Osteoblast (primary cell): ENCODE measurements at regions not wholly inside any gene's neighbourhood (a gene's known extent, or its start where the extent isn't known, plus 50 kb on each side); places are given as distances from the start of the nearest gene placed in this dataset.

Experiments used
- DNase-seq: peaks from one replicate; pipeline ENCODE4 v3.0.0; 2011; ENCODE audit warnings: low spot score, mixed read lengths; ENCODE audit not compliant: insufficient read length; ENCODE audit errors: missing footprints
- H2AFZ ChIP-seq: 2 replicates; pipeline ENCODE4 v1.6.0; 2011; ENCODE audit warnings: mild to moderate bottlenecking, low read length
- H3K27ac ChIP-seq: 2 replicates; pipeline ENCODE4 v1.5.1; 2011; ENCODE audit warnings: mild to moderate bottlenecking, low read depth, low read length, moderate library complexity
- H3K27me3 ChIP-seq: 2 replicates; pipeline ENCODE4 v1.6.0; 2012; ENCODE audit warnings: mild to moderate bottlenecking, control low read depth, inconsistent platforms, low read length, moderate library complexity; ENCODE audit not compliant: insufficient read depth
- H3K36me3 ChIP-seq: 2 replicates; pipeline ENCODE4 v1.5.1; 2011; ENCODE audit warnings: mild to moderate bottlenecking, low read length, control low read depth, moderate library complexity; ENCODE audit not compliant: insufficient read depth
- H3K4me1 ChIP-seq: 2 replicates; pipeline ENCODE4 v1.5.1; 2011; ENCODE audit warnings: mild to moderate bottlenecking, low read length, control low read depth, moderate library complexity; ENCODE audit not compliant: insufficient read depth
- H3K4me2 ChIP-seq: 2 replicates; pipeline ENCODE4 v1.6.0; 2011; ENCODE audit warnings: mild to moderate bottlenecking, low read length; ENCODE audit not compliant: insufficient read depth
- H3K4me3 ChIP-seq: fragments of 200-600 bp; sonication (generic); 3 replicates; pipeline ENCODE4 v1.5.1; 2012; ENCODE audit warnings: mild to moderate bottlenecking, low read length, inconsistent platforms; ENCODE audit not compliant: insufficient read depth
- H3K79me2 ChIP-seq: 2 replicates; pipeline ENCODE4 v1.6.0; 2012; ENCODE audit warnings: mild to moderate bottlenecking, low read length, control low read depth, inconsistent platforms; ENCODE audit not compliant: insufficient read depth
- H3K9me3 ChIP-seq: 2 replicates; pipeline ENCODE4 v1.5.1; 2011; ENCODE audit warnings: low read depth, low read length, control low read depth
- H4K20me1 ChIP-seq: 2 replicates; pipeline ENCODE4 v1.6.0; 2012; ENCODE audit warnings: mild to moderate bottlenecking, low read length, control low read depth; ENCODE audit not compliant: insufficient read depth
- TF ChIP-seq, protein P1 (sequence below): IDR thresholded peaks from 2 replicates; pipeline ENCODE4 v1.5.1; 2011; ENCODE audit warnings: mild to moderate bottlenecking, low read depth, low read length, moderate library complexity; ENCODE audit errors: extremely low read depth

DNA sequence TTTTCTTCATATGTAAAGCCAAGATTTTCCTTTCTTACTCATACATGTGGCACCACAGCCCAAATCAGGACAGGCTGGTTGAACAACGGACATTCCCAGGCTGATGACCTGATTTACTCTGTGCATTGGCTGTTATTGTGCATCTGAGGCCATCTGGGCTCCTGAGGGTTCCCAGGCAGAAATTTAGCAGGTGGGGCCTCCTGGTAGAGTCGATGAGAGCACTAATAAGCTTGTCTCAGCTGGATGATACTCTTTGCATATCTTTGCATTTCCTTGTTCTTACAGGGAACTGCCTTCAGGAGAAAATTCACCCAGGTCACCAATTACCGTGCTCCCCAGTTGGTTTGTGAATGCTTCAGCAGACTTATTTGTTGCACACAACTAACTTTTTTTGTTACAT, 605.1 kb downstream of the ELAVL2 start:
- no peaks in the 10 kb centered on the region for H3K27me3 ChIP-seq
- H3K4me1 ChIP-seq: no peaks in the 10 kb centered on the region
- no peaks in the 10 kb centered on the region for H3K79me2 ChIP-seq
- no peaks in the 10 kb centered on the region for H3K9me3 ChIP-seq
- no peaks in the 10 kb centered on the region for H4K20me1 ChIP-seq
- no peak overlapping the region for H3K27ac ChIP-seq
- no peaks in the 10 kb centered on the region for H3K36me3 ChIP-seq
- H3K4me2 ChIP-seq: no peak overlapping the region
- H2AFZ ChIP-seq: no peak overlapping the region
- TF ChIP-seq, protein P1, sequence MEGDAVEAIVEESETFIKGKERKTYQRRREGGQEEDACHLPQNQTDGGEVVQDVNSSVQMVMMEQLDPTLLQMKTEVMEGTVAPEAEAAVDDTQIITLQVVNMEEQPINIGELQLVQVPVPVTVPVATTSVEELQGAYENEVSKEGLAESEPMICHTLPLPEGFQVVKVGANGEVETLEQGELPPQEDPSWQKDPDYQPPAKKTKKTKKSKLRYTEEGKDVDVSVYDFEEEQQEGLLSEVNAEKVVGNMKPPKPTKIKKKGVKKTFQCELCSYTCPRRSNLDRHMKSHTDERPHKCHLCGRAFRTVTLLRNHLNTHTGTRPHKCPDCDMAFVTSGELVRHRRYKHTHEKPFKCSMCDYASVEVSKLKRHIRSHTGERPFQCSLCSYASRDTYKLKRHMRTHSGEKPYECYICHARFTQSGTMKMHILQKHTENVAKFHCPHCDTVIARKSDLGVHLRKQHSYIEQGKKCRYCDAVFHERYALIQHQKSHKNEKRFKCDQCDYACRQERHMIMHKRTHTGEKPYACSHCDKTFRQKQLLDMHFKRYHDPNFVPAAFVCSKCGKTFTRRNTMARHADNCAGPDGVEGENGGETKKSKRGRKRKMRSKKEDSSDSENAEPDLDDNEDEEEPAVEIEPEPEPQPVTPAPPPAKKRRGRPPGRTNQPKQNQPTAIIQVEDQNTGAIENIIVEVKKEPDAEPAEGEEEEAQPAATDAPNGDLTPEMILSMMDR: no peak
- no peak for DNase-seq
- no peak overlapping the region for H3K4me3 ChIP-seq

DNA sequence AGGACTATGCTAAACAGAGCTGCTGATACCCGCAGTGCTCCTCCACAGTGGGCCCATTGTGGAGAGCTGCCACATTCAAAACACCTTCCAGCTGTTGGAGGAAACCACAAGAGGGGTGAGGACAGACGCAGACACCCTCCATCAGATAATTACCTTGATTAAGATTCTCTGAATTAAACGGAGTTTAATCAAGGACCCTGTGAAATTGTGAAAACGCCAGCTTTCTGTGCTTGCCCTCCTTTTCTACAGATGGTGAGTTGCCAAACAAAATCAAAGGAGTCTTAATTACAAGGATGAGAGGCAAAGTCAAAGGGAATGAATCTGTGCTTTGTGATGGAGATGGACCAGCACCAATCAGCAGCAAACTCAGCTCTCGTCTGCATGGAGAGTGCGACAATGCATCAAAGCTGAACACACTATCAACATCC, 596.1 kb downstream of the ELAVL2 start:
- Histone ChIP-seq H3K4me1 (no peaks in the 10 kb centered on the region), H3K79me2 (no peaks in the 10 kb centered on the region), H2AFZ (no peak overlapping the region), H3K9me3 (no peaks in the 10 kb centered on the region), H3K27ac (no peak overlapping the region), H3K4me2 (no peak overlapping the region), H4K20me1 (no peaks in the 10 kb centered on the region), H3K27me3 (no peaks in the 10 kb centered on the region), H3K4me3 (no peak overlapping the region), H3K36me3 (no peaks in the 10 kb centered on the region)
- TF ChIP-seq, protein P1: no peak
- DNase-seq: no peak

DNA sequence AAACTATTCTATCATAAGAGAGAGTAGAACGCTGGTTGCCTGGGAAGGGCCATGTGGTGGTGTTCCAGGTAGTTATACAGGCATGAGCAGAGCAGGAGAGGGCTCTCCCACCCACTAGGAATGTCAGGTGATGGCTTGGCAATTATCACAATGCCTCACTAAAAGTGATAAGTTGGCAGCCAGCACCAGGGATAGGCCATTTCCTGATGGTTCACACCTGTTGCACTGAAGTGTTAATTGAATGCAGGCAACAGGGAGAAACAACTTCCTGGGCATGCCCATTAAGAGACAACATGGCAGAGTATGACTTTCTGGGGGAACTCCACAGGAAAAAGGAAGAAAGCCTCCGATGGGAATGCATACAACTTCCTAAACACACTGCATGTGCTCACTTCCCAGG, 593.2 kb downstream of the ELAVL2 start:
- TF ChIP-seq, protein P1: no peak
- no peak overlapping the region for H3K4me3 ChIP-seq
- H3K4me1 ChIP-seq: no peaks in the 10 kb centered on the region
- H3K27ac ChIP-seq: no peak overlapping the region
- H3K79me2 ChIP-seq: no peaks in the 10 kb centered on the region
- no peak overlapping the region for H2AFZ ChIP-seq
- no peaks in the 10 kb centered on the region for H3K9me3 ChIP-seq
- no peaks in the 10 kb centered on the region for H4K20me1 ChIP-seq
- no peak overlapping the region for H3K4me2 ChIP-seq
- no peak for DNase-seq
- no peaks in the 10 kb centered on the region for H3K27me3 ChIP-seq
- no peaks in the 10 kb centered on the region for H3K36me3 ChIP-seq

DNA sequence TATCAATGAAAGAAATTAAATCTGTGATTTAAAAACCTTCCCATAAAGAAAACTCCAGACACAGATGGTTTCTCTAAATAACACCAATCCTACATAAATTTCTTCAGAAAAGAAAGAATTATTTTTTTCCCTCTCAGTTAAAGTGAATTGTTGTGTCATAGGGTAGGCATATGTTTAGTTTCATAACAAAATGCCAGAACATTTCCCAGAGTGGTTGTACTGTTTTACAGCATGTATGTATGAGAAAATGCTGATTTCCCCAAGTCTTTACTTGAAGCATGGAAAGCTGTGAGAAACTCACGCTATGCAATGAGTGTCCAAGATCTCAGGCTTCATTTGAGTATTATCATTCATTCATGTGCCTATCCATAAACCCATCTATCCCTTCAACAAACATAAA, 582.5 kb downstream of the ELAVL2 start:
- H3K79me2 ChIP-seq: no peaks in the 10 kb centered on the region
- H4K20me1 ChIP-seq: no peaks in the 10 kb centered on the region
- H3K27me3 ChIP-seq: no peaks in the 10 kb centered on the region
- H3K36me3 ChIP-seq: no peaks in the 10 kb centered on the region
- no peak overlapping the region for H2AFZ ChIP-seq
- no peaks in the 10 kb centered on the region for H3K9me3 ChIP-seq
- DNase-seq: no peak
- TF ChIP-seq, protein P1: no peak
- no peak overlapping the region for H3K4me3 ChIP-seq
- H3K4me2 ChIP-seq: no peak overlapping the region
- H3K4me1 ChIP-seq: no peaks in the 10 kb centered on the region
- H3K27ac ChIP-seq: no peak overlapping the region
